ENCODE measurements at regions not wholly inside any gene's neighbourhood (a gene's known extent, or its start where the extent isn't known, plus 50 kb on each side); places are given as distances from the start of the nearest gene placed in this dataset.

GRCh38 chr13:99864627-99864990 is 107.0 kb downstream of the ZIC5 start:
- TF ChIP-seq POLR2A (IDR thresholded peaks at IDR 0.05) (no peak), CTCF (IDR thresholded peaks at IDR 0.05) (no peak)

All from uterus (tissue), 2 donors.